Keratinocyte (primary cell): ENCODE measurements at regions not wholly inside any gene's neighbourhood (a gene's known extent, or its start where the extent isn't known, plus 50 kb on each side); places are given as distances from the start of the nearest gene placed in this dataset.

Experiments used
- EZH2 ChIP-seq: IDR thresholded peaks from one replicate; pipeline ENCODE4 v1.6.1; 2012; ENCODE audit warnings: inconsistent platforms, mild to moderate bottlenecking, low read length, moderate library complexity
- TF ChIP-seq, protein P1 (sequence below), 3 experiments: IDR thresholded peaks in 1 of 3; conservative IDR thresholded peaks in 1 of 3; optimal IDR thresholded peaks in 1 of 3; 2 replicates in 2 of 3; 3 replicates in 1 of 3; pipeline versions ENCODE3 to v1.5.1; 2011; ENCODE audit warnings: low read length in 3 of 3, mild to moderate bottlenecking in 3 of 3, moderate library complexity in 2 of 3, control low read depth in 1 of 3, inconsistent platforms in 1 of 3; ENCODE audit not compliant: insufficient read depth in 2 of 3; ENCODE audit errors: extremely low read depth in 1 of 3

DNA sequence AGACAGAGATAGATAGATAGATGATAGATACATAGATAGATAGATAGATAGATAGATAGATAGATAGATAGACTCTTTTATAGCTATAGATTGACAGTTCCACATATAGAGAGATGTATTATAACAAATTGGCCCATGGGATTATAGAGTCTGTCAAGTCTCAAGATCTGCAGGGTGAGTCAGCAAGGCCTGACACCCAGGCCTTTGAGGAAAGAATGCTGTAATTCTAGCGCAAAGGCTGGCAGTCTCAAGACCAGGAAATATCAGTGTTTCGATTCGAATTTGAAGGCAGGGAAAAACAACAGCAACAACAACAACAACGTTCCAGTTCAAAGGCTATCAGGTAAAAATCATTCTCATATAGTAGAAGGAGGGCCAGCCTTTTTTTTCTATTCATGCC is 339.2 kb upstream of the CDH9 start:
- no peak for TF ChIP-seq EZH2
- TF ChIP-seq, protein P1, sequence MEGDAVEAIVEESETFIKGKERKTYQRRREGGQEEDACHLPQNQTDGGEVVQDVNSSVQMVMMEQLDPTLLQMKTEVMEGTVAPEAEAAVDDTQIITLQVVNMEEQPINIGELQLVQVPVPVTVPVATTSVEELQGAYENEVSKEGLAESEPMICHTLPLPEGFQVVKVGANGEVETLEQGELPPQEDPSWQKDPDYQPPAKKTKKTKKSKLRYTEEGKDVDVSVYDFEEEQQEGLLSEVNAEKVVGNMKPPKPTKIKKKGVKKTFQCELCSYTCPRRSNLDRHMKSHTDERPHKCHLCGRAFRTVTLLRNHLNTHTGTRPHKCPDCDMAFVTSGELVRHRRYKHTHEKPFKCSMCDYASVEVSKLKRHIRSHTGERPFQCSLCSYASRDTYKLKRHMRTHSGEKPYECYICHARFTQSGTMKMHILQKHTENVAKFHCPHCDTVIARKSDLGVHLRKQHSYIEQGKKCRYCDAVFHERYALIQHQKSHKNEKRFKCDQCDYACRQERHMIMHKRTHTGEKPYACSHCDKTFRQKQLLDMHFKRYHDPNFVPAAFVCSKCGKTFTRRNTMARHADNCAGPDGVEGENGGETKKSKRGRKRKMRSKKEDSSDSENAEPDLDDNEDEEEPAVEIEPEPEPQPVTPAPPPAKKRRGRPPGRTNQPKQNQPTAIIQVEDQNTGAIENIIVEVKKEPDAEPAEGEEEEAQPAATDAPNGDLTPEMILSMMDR (optimal IDR thresholded peaks at IDR 0.05 in 1 of 3, IDR thresholded peaks at IDR 0.05 in 1 of 3, conservative IDR thresholded peaks at IDR 0.05 in 1 of 3; ENCODE audit: extremely low read depth in 1 of 3, insufficient read depth in 2 of 3, low read length in 3 of 3) = no peak
